IPS DF 4.7 (cell line): ENCODE measurements at regions not wholly inside any gene's neighbourhood (a gene's known extent, or its start where the extent isn't known, plus 50 kb on each side); places are given as distances from the start of the nearest gene placed in this dataset.

Experiments
- DNase-seq: peaks from one replicate; pipeline ENCODE4 v3.0.0-alpha.2; 2013; ENCODE audit warnings: low spot score; ENCODE audit errors: extremely low read depth

GRCh38 chr4:122034619-122035018 is 82.8 kb upstream of the TRPC3 start:
- no peak for DNase-seq

- DNase-seq, result no peak
Measured at GRCh38 chr4:122027203-122027602, 75.3 kb upstream of the TRPC3 start.

- DNase-seq, result no peak
Measured at GRCh38 chr4:122017296-122017695, 65.4 kb upstream of the TRPC3 start.

- no peak for DNase-seq
Measured at GRCh38 chr4:122015203-122015602, 63.3 kb upstream of the TRPC3 start.

GRCh38 chr4:122012735-122013134 is 60.9 kb upstream of the TRPC3 start:
- no peak for DNase-seq

GRCh38 chr4:122010610-122011009 is 58.8 kb upstream of the TRPC3 start:
- no peak for DNase-seq

- DNase-seq, result no peak
Measured at GRCh38 chr4:122009524-122009923, 57.7 kb upstream of the TRPC3 start.

GRCh38 chr4:122007016-122007415 is 55.2 kb upstream of the TRPC3 start:
- no peak for DNase-seq

GRCh38 chr4:122005064-122005755 is 53.4 kb upstream of the TRPC3 start:
- DNase-seq, result no peak

- peak; percentile 53 for DNase-seq
Measured at GRCh38 chr4:122003335-122003734, 51.5 kb upstream of the TRPC3 start.
